Colonic mucosa (tissue), 4 donors: ENCODE measurements at regions not wholly inside any gene's neighbourhood (a gene's known extent, or its start where the extent isn't known, plus 50 kb on each side); places are given as distances from the start of the nearest gene placed in this dataset.
"Not testable (repeated sequence)": the region's sequence is repeated elsewhere in the genome, so short reads cannot be mapped to it uniquely, and the experiment has no call there.

Experiments
- DNase-seq: peaks from one replicate; pipeline ENCODE4 v3.0.0-alpha.2; 2020
- H3K27ac ChIP-seq: fragments of 200-600 bp; one replicate; pipeline ENCODE4 v1.8.0; 2021
- H3K27me3 ChIP-seq: fragments of 200-600 bp; one replicate; pipeline ENCODE4 v1.8.0; 2021
- H3K36me3 ChIP-seq: fragments of 200-600 bp; one replicate; pipeline ENCODE4 v1.8.0; 2021
- H3K4me1 ChIP-seq: fragments of 200-600 bp; one replicate; pipeline ENCODE4 v1.8.0; 2021; ENCODE audit warnings: mild to moderate bottlenecking
- H3K4me3 ChIP-seq: fragments of 200-600 bp; one replicate; pipeline ENCODE4 v1.8.0; 2021
- H3K9ac ChIP-seq, 2 donors: one replicate each; pipeline ENCODE4 v1.7.0; 2013; ENCODE audit warnings: control low read depth in 2 of 2, low read depth in 2 of 2, low read length in 2 of 2
- H3K9me3 ChIP-seq: fragments of 200-600 bp; one replicate; pipeline ENCODE4 v1.8.0; 2021
- CTCF ChIP-seq: fragments of 200-600 bp; IDR thresholded peaks from one replicate; pipeline ENCODE4 v1.8.0; 2022; ENCODE audit warnings: antibody characterized with exemption, mild to moderate bottlenecking
- intact Hi-C: fragments of 100-400 bp; cut with DNase I; formaldehyde crosslinking; loops from one replicate; pipeline ENCODE4 v1.14.1; 2022
- donor health status: healthy.
- donor health status: DM: no; HTN: no; CAD: no.
- donor health status: DM: no; HTN: no; CAD: no.

- Histone ChIP-seq H3K27me3 (no peaks in the 10 kb centered on the region), H3K4me3 (no peak overlapping the region), H3K9ac (no peak overlapping the region), H3K27ac (no peak overlapping the region), H3K4me1 (no peaks in the 10 kb centered on the region), H3K36me3 (no peaks in the 10 kb centered on the region), H3K9me3 (no peaks in the 10 kb centered on the region)
- DNase-seq: no peak
- intact Hi-C loops: no loop called here
- TF ChIP-seq CTCF: no peak
Observed at GRCh38 chr2:192983173-192983572, 788.4 kb upstream of the TMEFF2 start.

- Histone ChIP-seq H3K4me1 (no peaks in the 10 kb centered on the region), H3K9me3 (no peaks in the 10 kb centered on the region), H3K9ac (no peak overlapping the region), H3K27ac (no peak overlapping the region), H3K4me3 (no peak overlapping the region), H3K27me3 (no peaks in the 10 kb centered on the region), H3K36me3 (no peaks in the 10 kb centered on the region)
- TF ChIP-seq CTCF: no peak
- DNase-seq: no peak
- intact Hi-C loops: no loop called here
Observed at GRCh38 chr2:192978395-192978794, 783.7 kb upstream of the TMEFF2 start.

GRCh38 chr2:192971981-192972380 is 777.2 kb upstream of the TMEFF2 start:
- DNase-seq: no peak
- no peaks in the 10 kb centered on the region for H3K36me3 ChIP-seq
- H3K9ac ChIP-seq: no peak overlapping the region
- no peak overlapping the region for H3K27ac ChIP-seq
- H3K9me3 ChIP-seq: no peaks in the 10 kb centered on the region
- H3K4me3 ChIP-seq: no peak overlapping the region
- intact Hi-C loops: no loop called here
- H3K4me1 ChIP-seq: no peaks in the 10 kb centered on the region
- no peaks in the 10 kb centered on the region for H3K27me3 ChIP-seq
- TF ChIP-seq CTCF: no peak

GRCh38 chr2:192969055-192969454 is 774.3 kb upstream of the TMEFF2 start:
- no peak for DNase-seq
- H3K4me3 ChIP-seq: no peak overlapping the region
- TF ChIP-seq CTCF: no peak
- no peaks in the 10 kb centered on the region for H3K9me3 ChIP-seq
- intact Hi-C loops: no loop called here
- no peak overlapping the region for H3K9ac ChIP-seq
- H3K27me3 ChIP-seq: no peaks in the 10 kb centered on the region
- H3K27ac ChIP-seq: no peak overlapping the region
- no peaks in the 10 kb centered on the region for H3K4me1 ChIP-seq
- H3K36me3 ChIP-seq: no peaks in the 10 kb centered on the region

GRCh38 chr2:192960945-192961344 is 766.2 kb upstream of the TMEFF2 start:
- Histone ChIP-seq H3K36me3 (no peaks in the 10 kb centered on the region), H3K4me3 (no peak overlapping the region), H3K9ac (no peak overlapping the region), H3K9me3 (no peaks in the 10 kb centered on the region), H3K4me1 (no peaks in the 10 kb centered on the region), H3K27me3 (no peaks in the 10 kb centered on the region), H3K27ac (no peak overlapping the region)
- TF ChIP-seq CTCF: no peak
- DNase-seq: no peak
- intact Hi-C loops: no loop called here

- H3K4me1 ChIP-seq, H3K27ac ChIP-seq, H3K27me3 ChIP-seq, DNase-seq, intact Hi-C loops, H3K9me3 ChIP-seq, H3K36me3 ChIP-seq, H3K9ac ChIP-seq, H3K4me3 ChIP-seq: not testable (repeated sequence)
Observed at GRCh38 chr2:192958615-192959014, 763.9 kb upstream of the TMEFF2 start.
